DMS53 treated with DMSO at 0.1 percent for 48 hours (cell line): ENCODE measurements at regions not wholly inside any gene's neighbourhood (a gene's known extent, or its start where the extent isn't known, plus 50 kb on each side); places are given as distances from the start of the nearest gene placed in this dataset.
A peak's percentile ranks its signal among the peaks of the same experiment; 100 is the strongest.
"Not testable (repeated sequence)": the region's sequence is repeated elsewhere in the genome, so short reads cannot be mapped to it uniquely, and the experiment has no call there.

Experiments
- DNase-seq: peaks from one replicate; lab custom pipeline; 2025; ENCODE audit not compliant: unreplicated experiment; lab: John Stamatoyannopoulos, UW

DNA sequence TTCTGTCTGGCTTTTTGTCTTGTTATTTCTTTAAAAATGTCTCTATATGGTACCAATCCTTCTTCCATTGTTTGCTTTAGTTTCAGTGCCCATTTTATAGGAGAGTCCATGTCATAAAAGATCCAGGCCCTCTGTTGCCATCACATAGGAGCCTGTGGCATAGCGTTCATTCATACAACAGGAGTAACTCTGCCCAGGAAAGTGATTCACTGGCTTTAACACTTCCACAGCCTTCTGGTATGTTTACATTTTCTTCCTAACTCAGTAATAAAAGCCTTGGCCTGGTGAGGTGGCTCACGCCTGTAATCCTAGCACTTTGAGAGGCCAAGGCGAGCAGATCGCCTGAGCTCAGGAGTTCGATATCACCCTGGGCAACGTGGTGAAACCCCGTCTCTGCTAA lies 519.3 kb upstream of the PTGER4 start:
- DNase-seq, result no peak

DNA sequence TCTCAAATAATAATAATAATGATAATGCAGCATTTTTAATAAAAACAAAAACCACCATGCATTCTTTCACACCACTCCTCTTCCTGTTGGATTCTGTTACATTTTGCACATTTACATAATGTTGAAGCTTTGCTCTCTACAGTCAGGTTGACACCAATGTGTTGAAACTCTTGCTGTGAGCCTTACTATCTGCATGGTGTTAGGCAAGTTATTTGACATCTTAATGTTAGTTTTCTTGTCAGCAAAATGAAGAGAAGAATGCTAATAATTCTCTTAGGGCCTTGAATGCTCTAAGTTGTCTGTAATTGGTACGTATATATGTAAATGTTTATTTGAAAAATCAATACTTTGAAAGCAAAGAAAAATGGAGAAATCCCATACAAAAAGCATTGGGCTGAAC lies 525.5 kb upstream of the PTGER4 start:
- no peak for DNase-seq

DNA sequence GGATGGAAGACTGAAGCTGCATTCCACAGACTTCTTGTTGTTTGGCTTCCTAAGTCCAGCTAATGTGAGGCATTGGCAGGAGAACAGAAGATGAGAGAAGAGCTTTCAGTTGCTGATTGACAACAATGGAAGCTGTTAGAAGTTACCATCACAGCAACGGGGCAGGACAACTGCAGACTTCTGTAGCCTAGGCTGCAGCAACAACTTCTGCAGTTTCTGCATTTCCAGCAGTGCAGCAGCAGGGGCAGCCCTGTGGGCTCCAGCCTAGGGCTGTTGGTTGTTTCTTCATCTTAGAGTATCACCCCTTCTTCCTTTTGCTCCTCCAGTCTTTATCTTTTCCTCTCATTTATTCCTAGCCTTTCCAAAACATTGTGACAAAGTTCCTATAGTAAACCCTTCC lies 528.8 kb upstream of the PTGER4 start:
- DNase-seq, result peak; percentile 0

DNA sequence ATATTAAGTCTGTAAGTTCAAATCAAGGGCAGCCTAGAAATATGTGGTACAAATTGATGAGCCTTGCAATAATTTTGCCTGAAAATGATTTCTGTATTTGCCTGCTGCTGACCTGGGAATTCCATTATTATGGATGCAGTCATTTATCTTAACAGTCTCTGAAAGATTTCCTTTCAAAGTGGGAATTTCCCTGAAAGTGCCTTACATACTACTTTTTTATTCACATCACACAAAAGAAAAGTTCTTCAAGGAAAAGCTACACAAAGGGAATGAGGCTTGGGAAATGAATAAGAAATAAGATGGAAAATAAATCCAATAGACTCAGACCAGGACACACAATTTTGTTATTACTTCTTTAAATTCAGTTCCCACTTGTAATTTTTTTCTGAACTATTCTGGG lies 537.8 kb upstream of the PTGER4 start:
- DNase-seq, result no peak

DNA sequence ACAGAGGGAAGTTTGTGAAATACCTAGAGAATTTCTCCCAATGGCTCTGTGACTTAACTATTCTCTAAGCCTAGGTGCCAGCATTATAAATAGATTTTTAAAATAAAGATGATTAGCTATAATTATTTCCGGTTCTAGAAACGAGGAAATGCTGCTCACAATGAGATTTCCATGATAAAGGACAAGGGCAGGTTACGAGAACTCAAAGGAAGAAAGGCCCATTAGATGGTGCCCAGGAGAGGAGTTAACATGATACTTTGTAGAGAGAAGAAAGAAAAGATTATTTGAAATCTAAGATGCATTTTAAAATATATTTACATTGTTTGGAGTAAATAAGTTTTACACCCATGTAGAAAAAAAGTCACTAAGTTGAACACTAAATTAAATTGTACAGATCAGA lies 538.3 kb upstream of the PTGER4 start:
- no peak for DNase-seq

DNA sequence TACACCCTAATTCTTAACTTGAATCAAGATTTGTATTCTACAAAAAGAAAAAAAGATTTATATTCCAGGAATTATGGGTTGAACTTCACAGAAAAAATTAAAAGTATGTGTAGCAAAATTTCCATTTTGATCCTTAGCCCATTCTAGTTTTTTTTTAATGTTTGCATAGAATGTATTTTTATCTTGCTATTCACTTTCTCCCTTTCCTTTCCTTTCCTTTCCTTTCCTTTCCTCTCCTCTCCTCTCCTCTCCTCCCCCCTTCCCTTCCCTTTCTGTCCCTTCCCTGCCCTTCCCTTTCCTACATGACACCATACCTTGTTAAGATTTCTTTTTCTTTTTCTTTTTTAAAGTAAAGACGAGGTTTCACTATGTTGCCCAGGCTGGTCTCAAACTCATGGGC lies 542.5 kb upstream of the PTGER4 start:
- no peak for DNase-seq

DNA sequence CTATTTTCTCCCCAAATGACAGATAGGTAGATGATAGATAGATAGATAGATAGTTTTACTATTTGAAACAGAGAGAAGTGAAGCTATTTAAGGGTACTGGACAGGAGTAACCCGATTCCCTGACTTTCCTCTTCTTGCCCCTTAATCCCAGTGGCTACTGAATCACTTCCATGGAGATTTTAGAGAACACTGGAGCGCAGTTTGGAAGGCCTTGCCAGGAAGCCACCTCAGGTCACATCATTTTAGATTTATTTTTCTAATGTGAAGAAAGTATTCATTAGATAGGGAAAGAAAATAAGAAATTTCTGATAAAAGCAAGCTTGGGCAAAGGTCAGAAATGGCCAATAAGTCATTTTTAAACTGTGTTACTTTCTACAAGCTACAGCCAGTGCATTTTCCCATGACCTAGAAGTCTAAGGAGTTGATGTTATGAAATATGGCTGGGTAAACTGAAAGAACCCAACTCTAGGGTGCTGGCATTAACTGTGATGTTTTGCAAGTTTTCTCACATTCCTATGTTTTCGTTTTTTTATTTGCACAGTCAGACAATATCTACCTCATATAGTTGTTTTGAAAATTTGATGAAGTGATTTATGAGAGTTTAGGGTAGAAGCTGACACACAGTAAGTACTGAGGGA lies 544.7 kb upstream of the PTGER4 start:
- DNase-seq, result no peak

DNA sequence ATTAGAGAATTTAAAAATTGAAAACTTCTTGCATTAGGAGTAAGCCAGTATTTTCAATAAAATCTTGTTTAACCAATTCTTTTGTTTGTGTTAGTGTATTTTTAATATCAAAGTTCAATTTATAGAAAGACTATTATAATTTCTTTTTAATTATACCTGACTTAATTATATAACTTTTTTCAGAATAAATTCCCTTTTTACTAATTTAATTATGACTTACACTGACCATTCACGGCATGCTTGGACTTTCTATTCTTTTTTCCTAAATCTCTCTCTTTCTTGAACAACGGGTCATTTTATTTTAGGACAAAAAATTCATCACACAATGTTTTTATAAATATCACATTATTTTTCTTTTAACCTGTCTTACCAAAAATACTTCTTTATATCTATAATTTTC lies 555.3 kb upstream of the PTGER4 start:
- no peak for DNase-seq

DNA sequence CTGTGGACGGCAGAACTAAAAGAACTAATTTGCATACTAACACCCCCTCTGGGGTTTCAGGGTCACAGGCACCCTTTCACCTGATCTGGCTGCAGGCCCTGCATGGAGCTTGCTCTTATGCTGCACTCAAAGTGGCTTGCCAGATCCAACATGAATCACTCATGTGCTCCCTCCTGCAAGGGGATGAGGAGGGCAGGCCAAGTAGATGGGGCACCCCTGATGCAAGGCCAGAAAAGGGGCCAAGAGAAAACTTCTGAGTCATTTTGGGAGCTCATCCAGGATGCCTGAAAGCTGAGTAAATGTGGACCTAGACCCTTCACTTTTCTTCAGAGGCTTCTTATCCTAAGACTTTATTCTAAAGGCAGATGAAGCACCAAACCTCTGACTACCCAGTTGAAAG lies 558.5 kb upstream of the PTGER4 start:
- no peak for DNase-seq

DNA sequence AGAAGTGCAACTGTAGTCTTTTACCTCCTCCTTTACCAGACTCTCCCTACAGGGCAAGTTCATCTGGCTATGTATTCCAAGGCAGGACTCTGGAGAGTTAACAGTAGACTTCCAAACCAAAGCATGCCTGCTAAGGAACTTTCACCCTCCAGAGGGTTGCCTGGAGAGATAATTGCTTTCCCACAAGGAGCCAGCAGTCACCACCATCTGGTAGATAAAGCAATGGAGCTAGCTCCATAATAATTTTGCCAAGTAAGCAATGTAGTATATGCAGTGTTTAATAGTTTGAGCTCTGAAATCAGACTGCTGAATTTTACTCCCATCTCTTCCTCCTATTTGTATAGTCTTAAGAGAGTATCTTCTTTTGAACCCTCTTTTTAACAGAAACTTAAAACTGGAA lies 566.8 kb upstream of the PTGER4 start:
- no peak for DNase-seq

DNA sequence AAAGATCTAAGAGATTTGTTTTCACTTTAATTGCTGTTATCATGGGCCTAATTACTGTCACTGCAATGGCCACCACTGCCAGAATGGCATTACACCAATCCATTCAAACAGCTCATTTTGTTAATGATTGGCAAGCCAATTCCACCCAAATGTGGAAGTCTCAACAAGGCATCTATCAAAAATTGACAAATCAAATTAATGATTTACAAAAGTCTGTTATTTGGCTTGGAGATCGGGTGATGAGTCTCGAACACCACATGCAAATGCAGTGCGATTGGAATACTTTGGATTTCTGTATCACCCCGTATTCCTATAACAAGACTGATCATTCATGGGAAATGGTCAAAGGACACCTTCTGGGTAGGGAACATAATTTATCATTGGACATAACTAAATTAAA lies 568.7 kb upstream of the PTGER4 start:
- DNase-seq, result not testable (repeated sequence)

DNA sequence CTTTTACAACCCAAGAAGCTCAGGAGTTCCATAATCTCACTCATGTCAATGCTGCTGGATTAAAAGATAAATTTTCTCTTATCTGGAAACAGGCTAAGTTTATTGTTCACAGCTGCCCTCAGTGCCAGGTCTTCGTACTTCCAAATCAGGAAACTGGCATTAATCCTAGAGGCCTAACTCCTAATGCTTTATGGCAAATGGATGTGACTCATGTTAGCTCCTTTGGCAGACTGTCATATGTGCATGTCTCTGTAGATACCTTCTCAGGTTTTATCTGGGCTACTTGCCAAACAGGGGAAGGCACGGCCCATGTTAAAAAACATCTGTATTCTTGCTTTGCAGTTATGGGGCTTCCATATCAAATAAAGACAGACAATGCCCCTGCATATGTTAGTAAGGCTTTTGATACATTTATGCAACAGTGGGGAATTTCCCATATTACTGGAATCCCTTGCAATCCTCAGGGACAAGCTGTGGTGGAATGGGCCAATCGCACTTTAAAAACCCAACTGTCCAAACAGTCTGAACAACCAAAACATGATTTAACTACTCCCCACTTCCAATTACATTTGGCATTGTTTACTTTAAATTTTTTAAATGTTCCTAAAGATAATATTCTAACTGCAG lies 570.8 kb upstream of the PTGER4 start:
- not testable (repeated sequence) for DNase-seq

DNA sequence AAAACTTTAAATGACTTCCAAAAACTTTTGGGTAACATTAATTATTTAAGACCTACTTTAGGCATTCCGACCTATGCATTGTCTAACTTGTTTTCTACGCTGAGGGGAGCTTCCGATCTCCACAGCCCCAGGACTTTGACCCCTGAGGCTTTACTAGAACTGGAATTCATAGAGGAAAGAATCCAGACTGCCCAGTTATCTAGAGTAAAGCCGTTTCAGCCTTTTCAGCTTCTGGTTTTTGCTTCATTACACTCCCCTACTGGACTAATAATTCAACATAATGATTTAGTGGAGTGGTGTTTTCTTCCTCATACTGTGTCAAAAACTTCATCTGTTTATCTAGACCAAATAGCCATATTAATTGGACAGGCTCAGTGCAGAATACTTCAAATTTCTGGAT lies 571.9 kb upstream of the PTGER4 start:
- not testable (repeated sequence) for DNase-seq

DNA sequence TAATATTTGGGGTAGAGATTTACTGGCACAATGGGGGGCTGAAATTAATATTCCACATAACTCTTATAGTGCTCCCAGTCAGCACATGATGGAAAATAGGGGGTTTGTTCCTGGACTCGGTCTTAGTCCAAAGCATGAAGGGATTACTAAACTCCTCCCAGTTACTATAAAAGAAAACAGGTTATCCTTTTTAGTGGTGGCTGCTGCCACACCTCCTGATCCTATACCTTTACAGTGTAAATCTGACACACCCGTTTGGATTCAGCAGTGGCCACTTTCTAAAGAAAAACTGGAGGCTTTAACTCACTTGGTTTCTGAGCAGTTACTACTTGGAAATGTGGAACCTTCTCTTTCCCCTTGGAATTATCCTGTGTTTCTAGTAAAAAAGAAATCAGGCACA lies 572.9 kb upstream of the PTGER4 start:
- no peak for DNase-seq

DNA sequence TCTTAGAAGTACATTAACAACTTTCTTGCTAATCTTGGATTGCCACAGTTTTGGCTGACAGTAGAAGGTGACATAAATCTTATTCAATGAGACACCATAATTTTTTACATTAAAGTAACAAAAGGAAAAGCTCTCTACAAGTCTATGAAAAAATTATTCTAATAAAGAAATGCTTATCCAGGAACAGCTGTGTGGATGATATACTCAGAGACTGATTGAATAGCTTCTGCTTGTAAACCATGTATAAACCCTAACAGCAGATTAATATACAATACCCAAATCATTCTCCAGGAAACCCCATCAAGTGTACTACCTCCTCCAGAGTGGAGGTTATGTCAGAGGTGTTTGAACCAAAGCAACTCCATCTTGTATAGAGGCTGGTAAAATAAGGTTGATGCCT lies 581.4 kb upstream of the PTGER4 start:
- no peak for DNase-seq

DNA sequence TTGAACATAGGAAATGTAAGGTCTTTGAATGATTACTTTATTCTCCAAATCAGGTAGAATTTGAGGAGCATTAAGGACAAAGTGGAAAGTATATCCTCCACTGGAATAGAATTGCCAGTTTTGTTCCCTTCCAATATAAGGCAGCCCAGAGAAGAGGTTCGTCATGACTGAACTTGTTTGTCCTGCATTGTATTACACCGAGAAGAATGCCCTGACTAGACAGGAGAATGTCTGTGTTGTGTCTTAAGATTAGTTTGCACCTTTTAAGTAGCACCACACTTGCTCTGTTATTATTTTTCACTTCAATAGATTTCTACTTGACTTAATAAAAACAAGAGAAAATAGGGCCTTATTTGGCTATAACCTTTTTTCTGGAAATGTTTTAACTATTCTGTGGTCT lies 586.2 kb upstream of the PTGER4 start:
- DNase-seq, result no peak

DNA sequence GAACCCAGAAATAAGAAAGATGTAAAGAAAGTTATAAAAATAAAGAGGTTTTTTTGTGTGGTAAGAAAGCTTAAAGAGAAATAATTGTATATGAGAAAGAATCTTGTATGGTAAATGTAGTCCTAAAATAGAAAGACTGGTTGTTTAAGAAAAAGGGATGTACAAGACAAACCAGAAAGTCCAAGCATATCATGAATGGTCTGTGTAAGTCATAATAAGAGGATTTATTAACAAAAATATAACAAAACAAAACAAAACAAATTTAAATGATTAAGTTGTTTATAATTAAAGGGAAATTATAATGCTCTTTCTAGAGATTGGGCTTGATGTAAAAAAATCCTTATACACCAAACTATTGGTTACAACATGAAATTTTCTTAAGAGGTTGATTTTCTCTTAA lies 590.4 kb upstream of the PTGER4 start:
- DNase-seq, result no peak

DNA sequence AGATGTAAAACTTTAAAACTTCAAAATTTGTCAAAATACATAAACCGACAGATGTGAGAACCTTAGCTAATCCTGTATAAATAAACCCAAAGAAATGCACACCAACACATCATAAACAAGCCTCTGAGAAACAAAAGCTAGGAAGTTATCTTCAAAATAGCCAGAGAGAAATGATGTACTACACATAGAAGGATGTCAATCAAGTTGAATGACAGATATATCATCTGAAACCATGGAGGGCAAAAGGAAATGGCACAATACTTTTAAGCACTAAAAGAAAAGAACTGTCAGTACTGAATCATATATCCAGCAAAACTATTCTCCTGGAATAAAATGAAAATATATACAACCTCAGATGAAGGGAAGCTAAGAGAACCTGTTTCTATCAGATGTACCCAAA lies 595.1 kb upstream of the PTGER4 start:
- no peak for DNase-seq

DNA sequence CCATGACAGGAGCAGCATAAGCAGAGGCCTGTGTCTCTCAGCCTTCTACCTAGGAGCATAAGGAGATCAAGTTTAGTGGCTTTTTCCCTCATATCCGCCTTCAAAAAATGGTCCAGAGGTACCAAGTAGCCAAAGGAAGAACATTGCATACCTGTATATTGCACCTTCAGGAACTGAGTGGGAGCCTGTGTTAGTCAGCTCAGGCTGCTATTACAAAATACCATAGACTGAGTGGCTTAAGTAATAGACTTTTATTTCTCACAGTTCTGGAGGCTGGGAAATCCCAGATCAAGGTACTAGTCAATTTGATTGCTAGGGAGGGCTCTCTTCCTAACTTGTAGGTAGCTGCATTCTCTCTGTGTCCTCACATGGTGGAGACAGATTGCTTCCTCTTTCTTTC lies 597.4 kb upstream of the PTGER4 start:
- DNase-seq, result no peak

DNA sequence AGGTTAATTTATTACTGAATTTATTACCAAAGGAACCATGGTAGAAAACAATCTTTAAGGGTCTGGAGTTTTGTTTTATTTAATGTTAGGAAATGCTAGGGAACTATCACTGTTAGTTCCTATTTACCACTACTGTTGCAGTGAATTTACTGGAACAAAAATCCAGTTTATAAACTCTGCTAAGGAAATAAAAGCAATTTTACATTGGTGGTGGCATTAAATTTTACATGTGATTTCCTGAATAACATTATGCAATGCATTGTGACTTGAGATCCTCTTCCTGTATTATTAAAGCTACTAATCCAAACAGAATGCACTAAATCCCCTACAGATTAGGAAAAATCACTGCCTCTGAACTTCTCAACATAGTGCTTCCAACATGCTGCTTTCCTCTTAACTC lies 599.5 kb upstream of the PTGER4 start:
- DNase-seq, result no peak

DNA sequence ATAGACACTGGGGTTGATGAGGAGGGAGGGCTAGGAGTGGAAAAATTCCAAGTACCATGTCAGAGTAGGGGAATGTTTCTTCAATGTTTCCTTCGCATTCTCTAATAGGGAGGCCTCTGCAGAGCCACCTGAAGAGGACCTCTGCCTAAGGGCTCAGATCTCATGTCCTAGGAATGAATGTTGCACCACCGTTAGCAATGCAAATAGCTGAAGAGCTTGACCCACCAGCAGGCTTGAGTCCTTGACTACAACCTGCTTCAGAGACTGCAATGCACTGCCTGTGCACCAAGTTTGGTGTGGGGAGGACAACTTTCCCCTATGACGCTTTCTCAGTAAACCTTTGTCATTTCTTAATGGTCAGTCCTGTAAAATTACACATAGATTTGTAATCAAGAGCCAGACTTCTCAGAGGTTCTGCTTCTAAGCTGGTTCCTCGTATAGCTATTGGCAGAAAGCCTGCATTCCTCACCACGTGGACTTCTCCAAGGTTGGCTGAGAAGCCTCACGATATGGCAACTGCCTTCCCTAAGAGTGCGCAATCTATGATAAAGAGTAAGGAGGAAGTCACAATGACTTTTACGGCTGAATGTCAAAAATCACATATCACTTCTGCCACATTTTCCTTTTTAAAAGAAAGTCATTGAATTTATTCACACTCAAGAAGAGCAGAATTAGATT lies 600.7 kb upstream of the PTGER4 start:
- no peak for DNase-seq

DNA sequence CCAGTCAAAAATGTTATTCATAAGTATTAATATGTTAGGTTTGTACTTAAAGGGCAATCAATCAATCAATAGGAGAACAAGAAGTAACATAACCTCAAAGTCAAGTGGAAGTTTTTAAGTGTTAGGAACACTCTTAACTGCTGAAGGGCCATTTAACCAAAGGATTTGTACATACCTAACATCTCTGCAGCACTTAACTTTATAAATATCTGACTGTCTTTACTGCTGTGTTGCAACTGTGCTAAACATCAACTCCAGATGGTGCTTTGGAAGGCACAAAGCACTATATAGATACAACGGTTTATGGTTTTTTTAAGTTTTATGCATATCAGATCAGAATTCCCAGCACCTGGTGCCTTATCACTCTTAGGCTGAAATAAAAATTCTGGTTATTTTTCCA lies 604.9 kb upstream of the PTGER4 start:
- DNase-seq, result peak; percentile 29

DNA sequence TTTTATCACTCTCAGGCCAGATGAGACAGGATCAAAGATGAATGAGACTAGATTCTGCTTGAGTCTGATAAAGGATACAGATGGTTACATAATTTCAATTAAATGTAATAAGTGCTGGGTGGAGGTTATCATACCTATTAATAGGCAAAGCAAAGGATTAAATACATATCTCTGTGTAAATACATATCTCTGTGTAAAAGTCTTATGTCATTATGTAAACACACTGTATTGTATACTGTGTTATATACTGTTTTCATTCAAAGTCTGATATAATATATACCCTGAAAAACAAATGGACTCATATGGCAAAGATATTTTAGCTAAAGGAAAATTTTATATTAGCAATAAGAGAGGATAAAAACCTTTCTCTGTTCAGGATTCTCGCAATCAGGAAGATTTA lies 605.8 kb upstream of the PTGER4 start:
- DNase-seq, result peak; percentile 62
